Upper lobe of right lung (tissue), 1 donor: ENCODE measurements at regions not wholly inside any gene's neighbourhood (a gene's known extent, or its start where the extent isn't known, plus 50 kb on each side); places are given as distances from the start of the nearest gene placed in this dataset.

Source experiments
- ATAC-seq: fragments of 200-7000 bp; cut with Tn5 transposase; one replicate; pipeline ENCODE4 v1.9.1; 2020; ENCODE audit warnings: mild to moderate bottlenecking, moderate library complexity
- DNase-seq: peaks from one replicate; pipeline ENCODE4 v3.0.0-alpha.2; 2020
- H3K27ac ChIP-seq: fragments of 200-600 bp; one replicate; pipeline ENCODE4 v1.8.0; 2022
- H3K27me3 ChIP-seq: fragments of 200-600 bp; one replicate; pipeline ENCODE4 v1.8.0; 2022; ENCODE audit warnings: mild to moderate bottlenecking
- H3K36me3 ChIP-seq: fragments of 200-600 bp; one replicate; pipeline ENCODE4 v1.8.0; 2022
- H3K4me1 ChIP-seq: fragments of 200-600 bp; one replicate; pipeline ENCODE4 v1.8.0; 2022
- H3K4me3 ChIP-seq: fragments of 200-600 bp; one replicate; pipeline ENCODE4 v1.8.0; 2022; ENCODE audit warnings: mild to moderate bottlenecking
- H3K9me3 ChIP-seq: fragments of 200-600 bp; one replicate; pipeline ENCODE4 v1.8.0; 2022
- intact Hi-C: fragments of 100-400 bp; cut with DNase I; formaldehyde crosslinking; loops from one replicate; pipeline ENCODE4 v1.11.0; 2022
- TF ChIP-seq, protein P1 (sequence below): fragments of 200-600 bp; IDR thresholded peaks from one replicate; pipeline ENCODE4 v1.8.0; 2022; ENCODE audit warnings: antibody characterized with exemption
- donor health status: DM: no; HTN: yes; CAD: no; lungs with severe emphysema.

GRCh38 chr4:147020456-147020855, 74.8 kb upstream of the TTC29 start:
- intact Hi-C loops = loop anchor here (10.0 kb wide), 1 partner anchor 64 kb away; no protein-coding TSS in a partner anchor
- ATAC-seq (no peak), DNase-seq (no peak)

GRCh38 chr4:147025042-147025441, 79.4 kb upstream of the TTC29 start:
- intact Hi-C loops = loop anchor here (10.0 kb wide), 1 partner anchor 60 kb away; no protein-coding TSS in a partner anchor
- no peaks in the 10 kb centered on the region for H3K9me3 ChIP-seq
- H3K27ac ChIP-seq = no peak overlapping the region
- H3K4me1 ChIP-seq = no peaks in the 10 kb centered on the region
- H3K36me3 ChIP-seq = no peaks in the 10 kb centered on the region
- TF ChIP-seq, protein P1, sequence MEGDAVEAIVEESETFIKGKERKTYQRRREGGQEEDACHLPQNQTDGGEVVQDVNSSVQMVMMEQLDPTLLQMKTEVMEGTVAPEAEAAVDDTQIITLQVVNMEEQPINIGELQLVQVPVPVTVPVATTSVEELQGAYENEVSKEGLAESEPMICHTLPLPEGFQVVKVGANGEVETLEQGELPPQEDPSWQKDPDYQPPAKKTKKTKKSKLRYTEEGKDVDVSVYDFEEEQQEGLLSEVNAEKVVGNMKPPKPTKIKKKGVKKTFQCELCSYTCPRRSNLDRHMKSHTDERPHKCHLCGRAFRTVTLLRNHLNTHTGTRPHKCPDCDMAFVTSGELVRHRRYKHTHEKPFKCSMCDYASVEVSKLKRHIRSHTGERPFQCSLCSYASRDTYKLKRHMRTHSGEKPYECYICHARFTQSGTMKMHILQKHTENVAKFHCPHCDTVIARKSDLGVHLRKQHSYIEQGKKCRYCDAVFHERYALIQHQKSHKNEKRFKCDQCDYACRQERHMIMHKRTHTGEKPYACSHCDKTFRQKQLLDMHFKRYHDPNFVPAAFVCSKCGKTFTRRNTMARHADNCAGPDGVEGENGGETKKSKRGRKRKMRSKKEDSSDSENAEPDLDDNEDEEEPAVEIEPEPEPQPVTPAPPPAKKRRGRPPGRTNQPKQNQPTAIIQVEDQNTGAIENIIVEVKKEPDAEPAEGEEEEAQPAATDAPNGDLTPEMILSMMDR = no peak
- ATAC-seq = no peak
- DNase-seq = no peak
- no peak overlapping the region for H3K4me3 ChIP-seq
- no peaks in the 10 kb centered on the region for H3K27me3 ChIP-seq

More at GRCh38 chr4:147020456-147020855, 74.8 kb upstream of the TTC29 start:
- TF ChIP-seq, protein P1 = no peak
- H3K27me3 ChIP-seq = peaks cover 1% of the 10 kb centered on the region
- H3K4me3 ChIP-seq = no peak overlapping the region
- no peaks in the 10 kb centered on the region for H3K4me1 ChIP-seq
- H3K36me3 ChIP-seq = no peaks in the 10 kb centered on the region
- no peaks in the 10 kb centered on the region for H3K9me3 ChIP-seq
- H3K27ac ChIP-seq = no peak overlapping the region

- ATAC-seq (no peak), DNase-seq (no peak)
- Histone ChIP-seq H3K36me3 (no peaks in the 10 kb centered on the region), H3K27me3 (no peaks in the 10 kb centered on the region), H3K9me3 (no peaks in the 10 kb centered on the region), H3K4me3 (no peak overlapping the region), H3K4me1 (no peaks in the 10 kb centered on the region), H3K27ac (no peak overlapping the region)
- TF ChIP-seq, protein P1 = no peak
- intact Hi-C loops = loop anchor here (10.0 kb wide), 1 partner anchor 56 kb away; no protein-coding TSS in a partner anchor
These were observed 83.6 kb upstream of the TTC29 start for GRCh38 chr4:147029296-147029695.

DNA sequence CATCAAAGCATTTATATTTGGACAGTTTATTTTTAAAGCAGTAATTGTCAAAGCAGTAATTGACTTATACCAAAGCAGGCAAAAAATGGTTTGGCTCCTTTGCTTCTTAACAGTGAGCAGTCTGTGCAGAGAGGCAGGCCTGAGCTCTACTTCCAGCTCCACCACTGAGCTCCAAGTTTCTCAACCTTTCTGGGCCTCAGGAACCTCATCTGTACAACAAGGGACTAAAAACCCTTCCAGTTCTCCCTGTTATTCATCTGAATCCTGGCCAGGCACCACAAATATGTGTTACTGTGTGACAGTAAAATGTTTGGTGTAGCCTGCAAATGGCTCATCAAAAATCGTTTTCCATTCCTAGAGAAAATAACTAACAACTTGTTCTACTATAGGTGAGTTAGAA, 88.7 kb upstream of the TTC29 start:
- DNase-seq = no peak
- Histone ChIP-seq H3K4me1 (no peaks in the 10 kb centered on the region), H3K9me3 (no peaks in the 10 kb centered on the region), H3K27me3 (no peaks in the 10 kb centered on the region), H3K4me3 (no peak overlapping the region), H3K36me3 (no peaks in the 10 kb centered on the region), H3K27ac (no peak overlapping the region)
- TF ChIP-seq, protein P1 = no peak
- ATAC-seq = no peak
- intact Hi-C loops = no loop called here

DNA sequence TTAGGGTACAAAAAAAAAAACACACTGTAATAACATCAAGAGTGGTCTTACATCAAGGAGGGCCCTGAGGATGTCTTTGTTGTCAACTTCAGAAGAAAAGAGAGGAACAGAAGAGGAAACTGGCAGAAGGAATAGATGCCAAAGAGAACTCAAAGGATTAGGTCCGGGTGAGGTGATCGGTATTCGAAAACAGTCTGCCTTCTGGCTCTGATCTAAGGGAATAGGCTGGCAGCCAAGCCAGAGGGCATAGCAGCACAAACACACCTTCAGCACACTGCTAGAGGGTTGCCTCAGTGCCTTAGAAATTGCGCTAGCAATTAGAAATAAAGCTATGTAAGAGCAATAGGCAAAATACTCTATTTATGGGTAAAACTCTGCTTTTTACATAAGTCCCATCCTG, 91.4 kb upstream of the TTC29 start:
- Histone ChIP-seq H3K4me3 (no peak overlapping the region), H3K9me3 (no peaks in the 10 kb centered on the region), H3K4me1 (no peaks in the 10 kb centered on the region), H3K27ac (no peak overlapping the region), H3K27me3 (no peaks in the 10 kb centered on the region), H3K36me3 (no peaks in the 10 kb centered on the region)
- no peak for DNase-seq
- ATAC-seq = peak; percentile 20
- TF ChIP-seq, protein P1 = no peak
- intact Hi-C loops = no loop called here
